GM21515 (cell line): ENCODE measurements at regions not wholly inside any gene's neighbourhood (a gene's known extent, or its start where the extent isn't known, plus 50 kb on each side); places are given as distances from the start of the nearest gene placed in this dataset.
"Not testable (repeated sequence)": the region's sequence is repeated elsewhere in the genome, so short reads cannot be mapped to it uniquely, and the experiment has no call there.

Experiments
- ATAC-seq: cut with Tn5 transposase; IDR thresholded peaks from one replicate; pipeline ENCODE4 v1.9.1; 2021; ENCODE audit not compliant: unreplicated experiment

GRCh38 chr4:129248621-129249020, 152.7 kb downstream of the C4orf33 start:
- no peak for ATAC-seq

DNA sequence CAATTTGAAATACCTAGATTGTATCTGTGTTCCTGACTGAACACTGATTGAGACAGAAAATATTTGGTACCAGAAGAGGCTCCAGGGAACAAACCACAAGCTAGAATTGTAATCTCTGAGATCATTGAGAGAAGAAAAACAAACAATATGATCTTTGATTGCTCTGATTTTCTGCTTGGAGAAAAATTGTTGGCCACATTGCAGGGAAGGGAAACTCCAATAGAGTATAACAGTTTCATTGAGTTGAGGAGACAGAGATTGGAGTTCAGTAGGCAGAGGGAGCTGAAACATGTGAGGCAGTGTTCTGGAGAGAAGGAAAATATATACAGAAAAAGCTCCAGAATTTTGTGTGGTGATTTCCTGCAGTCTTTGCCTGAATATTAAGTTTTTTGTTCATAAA, 158.2 kb downstream of the C4orf33 start:
- no peak for ATAC-seq

- ATAC-seq, result no peak
These were observed 158.6 kb downstream of the C4orf33 start for GRCh38 chr4:129254526-129254925.

DNA sequence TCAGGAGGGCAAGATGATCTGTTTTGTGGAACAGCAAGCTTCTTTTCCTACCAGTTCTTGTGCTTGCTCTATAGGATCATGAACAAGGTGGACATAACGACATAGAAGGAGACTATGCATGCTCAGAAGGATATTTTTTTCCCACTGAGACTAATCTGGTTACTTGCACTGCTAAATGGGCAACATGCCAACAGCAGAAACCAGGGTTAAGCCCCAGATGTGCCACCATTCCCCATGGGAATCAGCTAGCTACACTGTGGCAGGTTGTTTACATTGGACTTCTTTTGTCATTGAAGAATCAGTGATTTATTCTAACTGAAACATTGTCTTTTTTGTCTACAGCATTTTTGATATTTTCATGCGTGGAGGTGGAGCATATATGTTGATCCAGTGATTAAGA, 165.6 kb downstream of the C4orf33 start:
- no peak for ATAC-seq

DNA sequence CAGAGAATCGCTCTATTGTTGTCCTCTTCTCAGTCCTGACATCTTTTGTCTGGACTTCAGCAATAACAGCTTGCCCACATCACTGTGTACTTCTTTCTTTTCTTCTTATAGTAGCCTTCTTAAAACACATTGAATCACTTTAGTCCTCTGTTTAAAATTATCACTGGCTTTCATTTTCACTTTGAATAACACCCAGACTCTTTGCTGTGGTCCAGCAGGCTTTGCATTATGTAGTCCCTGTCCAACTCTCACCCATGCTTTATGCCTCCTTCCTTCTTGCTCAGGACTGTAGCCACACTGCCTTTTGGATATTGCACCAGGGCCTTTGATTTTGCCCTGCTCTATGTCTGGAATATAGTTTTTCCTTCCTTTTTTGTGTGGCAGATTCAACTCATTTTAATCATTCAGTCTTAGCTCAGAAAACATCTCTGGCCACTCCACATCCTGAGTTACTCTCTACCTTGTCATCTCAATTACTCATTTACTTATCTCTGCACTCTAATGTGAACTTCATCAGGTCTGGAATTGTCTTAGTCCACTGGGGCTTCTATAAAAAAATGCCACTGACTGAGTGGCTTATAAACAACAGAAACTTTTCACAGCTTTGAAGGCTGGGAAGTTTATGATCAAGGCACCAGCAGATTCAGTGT, 168.2 kb downstream of the C4orf33 start:
- peak; percentile 97 for ATAC-seq

DNA sequence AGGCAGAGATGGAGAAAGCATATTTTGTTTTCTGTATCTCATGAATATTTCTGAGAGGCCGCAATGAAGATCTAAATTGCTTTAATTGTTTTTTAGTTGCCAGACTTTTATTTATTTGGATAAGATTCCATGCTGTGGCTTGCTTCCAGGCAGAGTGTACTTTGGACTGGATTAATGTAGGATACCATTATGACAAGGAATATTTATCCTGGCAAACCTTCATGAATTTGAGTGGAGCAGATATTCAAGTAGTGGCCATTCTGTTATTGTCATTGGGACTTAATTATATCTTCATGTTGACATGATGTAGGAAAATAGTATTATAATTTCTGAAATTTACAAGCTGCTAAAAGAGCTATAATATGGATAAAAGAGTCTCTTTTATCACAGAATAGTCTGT, 182.9 kb downstream of the C4orf33 start:
- ATAC-seq, result no peak

GRCh38 chr4:129282293-129282692, 186.3 kb downstream of the C4orf33 start:
- no peak for ATAC-seq

GRCh38 chr4:129292194-129292593, 196.2 kb downstream of the C4orf33 start:
- not testable (repeated sequence) for ATAC-seq

GRCh38 chr4:129314781-129315180, 218.8 kb downstream of the C4orf33 start:
- no peak for ATAC-seq

DNA sequence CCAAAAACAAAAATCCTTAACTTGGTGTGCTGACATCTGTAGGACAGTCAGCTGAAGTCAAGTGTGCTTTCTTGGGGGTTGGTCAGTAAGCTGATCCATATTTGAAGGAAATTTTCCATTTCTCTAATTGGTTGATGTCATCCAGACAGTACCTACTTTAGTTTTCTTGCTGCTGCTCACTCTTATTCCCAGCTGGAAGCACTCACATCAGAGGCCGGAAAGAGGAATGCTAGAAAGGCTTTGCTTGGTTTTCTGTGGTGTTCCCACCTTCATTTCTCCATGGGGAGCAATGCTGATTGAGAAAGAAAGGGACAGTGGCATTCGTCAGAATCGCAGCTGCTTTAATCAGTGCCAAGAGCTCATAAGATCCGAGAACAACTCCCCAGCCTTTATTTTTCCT, 227.0 kb downstream of the C4orf33 start:
- ATAC-seq, result no peak

GRCh38 chr4:129323658-129324057, 227.7 kb downstream of the C4orf33 start:
- ATAC-seq, result no peak

DNA sequence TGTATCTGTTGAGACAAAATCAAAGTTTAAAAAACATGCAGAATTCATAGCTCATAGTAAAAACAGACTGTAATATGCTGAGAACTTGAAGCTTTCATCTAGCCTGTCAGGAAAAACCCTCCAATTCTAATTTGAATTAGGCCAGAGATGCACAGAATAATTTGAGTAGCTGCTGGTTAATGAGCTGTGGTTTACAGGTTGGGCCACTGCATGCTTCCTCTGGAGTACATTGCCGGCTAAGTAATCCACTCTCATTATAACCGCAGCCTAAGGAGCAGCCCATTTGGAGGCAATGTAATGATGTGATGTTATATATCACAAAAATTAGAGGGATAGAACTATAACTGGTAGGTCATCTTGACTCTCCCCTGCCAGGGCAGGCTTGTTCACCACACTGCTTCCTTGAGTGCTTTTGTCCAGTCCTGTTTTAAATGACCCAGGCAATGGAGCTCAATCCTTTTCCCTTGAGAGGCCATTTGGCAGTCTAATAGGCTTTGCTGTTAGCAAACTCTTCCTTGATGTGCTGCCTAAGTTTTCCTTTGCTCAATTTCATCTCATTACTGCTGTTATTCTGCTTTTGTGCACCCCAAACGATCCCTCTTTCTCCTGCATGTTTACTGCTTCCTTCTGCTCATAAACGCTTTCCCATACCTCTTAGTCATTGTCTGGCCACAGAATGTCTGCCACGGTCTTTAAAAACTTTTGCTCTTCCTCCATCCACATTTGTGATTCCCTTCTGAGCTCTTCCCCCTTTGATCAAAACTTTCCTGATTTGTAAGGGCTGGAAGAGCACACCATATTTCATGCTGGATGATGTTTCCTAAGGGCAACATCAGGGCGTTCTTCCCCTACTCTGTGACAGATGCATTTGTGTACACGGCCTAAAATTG, 230.9 kb downstream of the C4orf33 start:
- ATAC-seq, result no peak

GRCh38 chr4:129327637-129328036, 231.7 kb downstream of the C4orf33 start:
- ATAC-seq, result no peak

DNA sequence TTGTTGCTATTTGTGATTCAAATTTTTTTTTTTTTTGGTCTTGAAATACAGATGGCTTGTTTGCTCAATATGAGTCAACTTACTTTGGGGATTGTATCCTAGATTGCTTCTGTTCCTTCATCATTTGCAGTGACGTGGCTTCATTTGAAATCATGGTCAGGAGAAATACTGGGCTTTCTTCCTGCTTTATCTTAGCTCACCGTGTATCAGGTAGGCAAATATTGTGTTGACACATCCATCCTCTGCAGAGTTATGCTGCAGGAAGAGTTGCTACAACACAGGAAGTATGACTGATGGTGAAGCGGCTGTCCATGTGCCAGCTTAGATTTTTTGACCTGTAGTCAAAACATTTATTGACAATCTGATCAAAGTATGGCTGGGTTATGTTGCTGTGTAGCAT, 232.2 kb downstream of the C4orf33 start:
- ATAC-seq, result no peak

DNA sequence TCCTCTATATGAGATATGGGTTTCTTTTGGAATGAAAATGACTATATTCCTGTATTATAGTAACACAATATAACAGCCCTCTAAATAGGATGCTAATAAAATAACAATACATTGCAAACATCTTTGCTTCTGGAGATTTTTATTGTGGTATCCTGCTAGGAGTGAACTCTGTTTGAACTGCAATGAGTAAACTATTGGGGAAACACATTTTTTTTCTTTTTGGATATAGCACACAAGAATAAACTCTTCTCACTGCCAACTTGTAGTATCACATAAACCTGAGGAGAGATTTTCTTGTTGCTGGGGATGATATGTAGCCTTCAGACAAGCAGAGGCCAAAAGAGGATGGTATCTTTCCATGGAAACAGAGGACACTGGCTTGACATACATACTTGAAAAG, 238.2 kb downstream of the C4orf33 start:
- no peak for ATAC-seq

GRCh38 chr4:129335276-129335675, 239.3 kb downstream of the C4orf33 start:
- no peak for ATAC-seq

DNA sequence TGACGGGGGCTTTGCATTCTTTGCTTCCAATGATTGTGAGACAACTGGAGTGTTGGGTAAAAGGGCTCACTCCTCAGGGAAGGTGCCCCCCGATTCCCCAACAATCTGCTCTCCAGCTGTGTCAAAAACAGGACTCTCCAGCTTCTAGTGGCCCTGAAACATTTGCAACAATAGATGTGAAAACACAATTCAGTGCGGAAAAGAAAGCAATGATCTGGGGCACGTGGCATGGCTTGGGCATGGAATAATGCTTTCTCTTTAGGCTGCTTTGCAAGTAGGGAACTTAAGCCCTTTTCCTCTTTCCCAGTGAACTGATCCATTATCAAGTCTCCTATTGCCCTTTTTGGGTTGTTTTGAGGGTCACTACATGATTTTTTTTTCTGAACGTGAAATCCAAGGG, 239.9 kb downstream of the C4orf33 start:
- no peak for ATAC-seq

DNA sequence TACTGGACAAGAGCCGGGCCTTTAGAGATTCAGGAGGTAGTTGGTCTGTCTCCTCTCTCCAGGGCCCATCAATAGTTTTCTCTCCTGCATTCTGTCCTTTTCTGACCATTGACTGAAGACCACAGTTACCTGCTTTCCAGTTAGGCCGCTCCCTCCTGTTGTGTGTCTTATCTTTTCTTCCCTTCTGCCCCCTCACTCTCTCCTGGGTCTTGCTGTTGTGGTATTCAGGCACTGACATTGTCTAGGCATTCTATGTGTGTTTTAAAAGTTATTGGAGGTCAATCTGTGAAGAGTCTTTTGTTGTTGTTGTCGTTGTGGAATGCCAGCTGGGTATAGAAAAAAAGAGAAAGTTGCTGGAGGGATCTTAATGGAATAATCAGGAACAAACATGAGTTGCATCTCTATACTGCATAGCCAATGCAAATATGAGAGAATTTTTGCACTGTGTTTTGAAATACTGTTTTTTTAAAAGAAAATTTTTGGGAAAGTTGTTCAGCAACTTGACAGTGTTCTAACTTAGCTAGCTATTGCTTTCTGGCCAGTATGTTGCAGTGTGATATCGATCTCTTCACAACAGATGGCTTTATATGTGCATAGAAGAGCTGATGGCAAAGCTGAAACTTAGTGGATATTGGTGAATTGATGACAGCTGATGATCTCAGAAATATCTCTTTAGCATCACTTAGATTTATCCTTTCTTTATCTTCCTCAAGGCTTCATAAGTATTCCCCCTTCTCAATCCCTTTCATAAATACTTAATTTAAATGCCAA, 240.7 kb downstream of the C4orf33 start:
- ATAC-seq, result no peak

DNA sequence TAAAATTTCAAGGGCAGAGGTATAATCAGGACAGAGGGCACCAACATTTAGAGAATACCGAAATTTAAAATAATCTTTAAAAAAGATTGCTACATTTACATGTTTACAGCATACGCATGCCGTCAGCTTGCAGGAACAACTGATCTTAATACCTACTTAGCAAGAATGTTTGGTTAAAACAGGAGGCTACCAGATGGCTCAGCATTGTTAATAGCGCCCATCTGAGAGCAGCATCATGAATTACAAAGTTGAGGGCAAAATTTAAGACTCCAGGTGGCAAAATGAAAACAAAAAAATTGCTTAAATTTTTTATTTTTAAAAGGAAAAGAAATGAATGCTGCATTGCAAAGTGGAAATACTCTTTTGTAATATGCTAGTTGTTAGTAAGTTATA, 241.3 kb downstream of the C4orf33 start:
- ATAC-seq, result no peak

DNA sequence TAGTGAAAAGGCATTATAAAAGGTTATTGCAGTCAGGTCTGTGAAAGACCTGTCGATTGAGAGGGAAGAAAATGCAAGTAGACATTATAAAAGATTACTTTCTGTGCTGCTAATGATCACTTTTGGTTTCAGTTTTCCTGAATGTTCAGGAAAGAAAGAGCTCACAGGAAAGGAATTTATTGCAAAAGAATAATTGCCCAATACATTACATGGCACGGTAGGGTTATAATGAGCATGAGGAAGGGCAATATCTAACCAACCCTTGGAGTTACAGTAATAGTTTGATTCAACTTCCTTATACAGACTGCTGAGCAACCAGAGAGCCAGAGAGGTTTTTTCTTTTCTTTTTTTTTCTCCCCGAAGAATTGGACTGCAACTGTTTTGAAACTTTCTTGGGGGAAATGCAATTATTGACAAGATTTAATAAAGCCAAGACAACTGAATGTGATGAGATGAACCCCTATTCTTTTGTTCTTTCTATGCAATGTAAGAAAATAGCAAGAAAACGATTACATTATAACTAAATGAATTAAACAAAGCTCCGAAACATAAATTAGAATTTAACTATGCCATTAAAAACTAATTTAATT, 247.0 kb downstream of the C4orf33 start:
- ATAC-seq, result no peak

DNA sequence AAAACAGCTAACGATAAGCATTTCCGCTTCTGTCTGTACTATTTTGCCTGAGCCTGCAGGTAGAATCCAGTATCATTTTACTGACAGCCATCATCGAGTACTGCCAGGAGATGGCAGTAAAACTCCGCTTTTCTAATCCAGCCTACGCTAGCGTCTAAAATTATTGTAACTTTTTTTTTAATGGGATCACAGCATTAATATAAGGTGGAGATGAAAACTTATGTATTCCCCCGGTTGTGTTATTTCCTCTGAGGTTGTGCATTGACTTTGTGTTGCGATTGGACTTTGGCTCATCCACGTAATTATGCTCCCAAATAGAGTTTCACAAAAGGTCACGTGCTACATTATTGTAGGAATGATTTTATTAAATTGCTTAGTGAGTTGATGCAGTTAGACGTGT, 248.1 kb downstream of the C4orf33 start:
- peak; percentile 69 for ATAC-seq
